HL-60 (cell line): ENCODE measurements at regions not wholly inside any gene's neighbourhood (a gene's known extent, or its start where the extent isn't known, plus 50 kb on each side); places are given as distances from the start of the nearest gene placed in this dataset.

Experiments used
- POLR2AphosphoS5 ChIP-seq: IDR thresholded peaks from 2 replicates; pipeline ENCODE4 v1.6.1; 2012; ENCODE audit warnings: low read depth
- SPI1 ChIP-seq: IDR thresholded peaks from 2 replicates; pipeline ENCODE4 v1.6.1; 2012; ENCODE audit warnings: low read depth, mild to moderate bottlenecking, borderline replicate concordance
- TF ChIP-seq, protein P1 (sequence below): IDR thresholded peaks from one replicate; pipeline ENCODE4 v1.5.1; 2011; ENCODE audit warnings: low read length, control low read depth, inconsistent platforms; ENCODE audit not compliant: insufficient read depth
- TF ChIP-seq, protein P2 (sequence below): IDR thresholded peaks from 2 replicates; pipeline ENCODE4 v1.6.1; 2012; ENCODE audit warnings: low read depth; ENCODE audit not compliant: insufficient replicate concordance

DNA sequence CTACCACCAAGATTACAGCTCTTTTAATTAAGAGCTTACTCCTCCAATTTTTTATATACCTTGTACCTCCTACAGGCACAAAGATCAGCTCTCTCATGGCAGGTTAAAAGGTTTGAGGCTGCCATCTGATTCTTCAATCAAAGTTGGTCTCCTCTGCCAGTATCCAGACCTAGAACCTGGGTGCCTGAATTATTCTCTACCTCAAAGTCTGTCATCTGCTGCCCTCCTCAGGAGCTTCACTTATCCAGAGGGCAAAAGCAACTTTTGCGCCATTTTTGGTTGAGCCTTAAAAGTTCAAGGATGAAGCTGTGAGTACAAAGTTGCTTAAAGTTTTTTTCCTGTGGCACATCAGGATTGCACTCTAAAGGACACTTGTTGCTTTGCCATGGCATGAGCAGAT, 343.7 kb upstream of the PPP1R2C start:
- TF ChIP-seq SPI1 (no peak), POLR2AphosphoS5 (no peak)
- TF ChIP-seq, protein P1, sequence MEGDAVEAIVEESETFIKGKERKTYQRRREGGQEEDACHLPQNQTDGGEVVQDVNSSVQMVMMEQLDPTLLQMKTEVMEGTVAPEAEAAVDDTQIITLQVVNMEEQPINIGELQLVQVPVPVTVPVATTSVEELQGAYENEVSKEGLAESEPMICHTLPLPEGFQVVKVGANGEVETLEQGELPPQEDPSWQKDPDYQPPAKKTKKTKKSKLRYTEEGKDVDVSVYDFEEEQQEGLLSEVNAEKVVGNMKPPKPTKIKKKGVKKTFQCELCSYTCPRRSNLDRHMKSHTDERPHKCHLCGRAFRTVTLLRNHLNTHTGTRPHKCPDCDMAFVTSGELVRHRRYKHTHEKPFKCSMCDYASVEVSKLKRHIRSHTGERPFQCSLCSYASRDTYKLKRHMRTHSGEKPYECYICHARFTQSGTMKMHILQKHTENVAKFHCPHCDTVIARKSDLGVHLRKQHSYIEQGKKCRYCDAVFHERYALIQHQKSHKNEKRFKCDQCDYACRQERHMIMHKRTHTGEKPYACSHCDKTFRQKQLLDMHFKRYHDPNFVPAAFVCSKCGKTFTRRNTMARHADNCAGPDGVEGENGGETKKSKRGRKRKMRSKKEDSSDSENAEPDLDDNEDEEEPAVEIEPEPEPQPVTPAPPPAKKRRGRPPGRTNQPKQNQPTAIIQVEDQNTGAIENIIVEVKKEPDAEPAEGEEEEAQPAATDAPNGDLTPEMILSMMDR = no peak
- TF ChIP-seq, protein P2, sequence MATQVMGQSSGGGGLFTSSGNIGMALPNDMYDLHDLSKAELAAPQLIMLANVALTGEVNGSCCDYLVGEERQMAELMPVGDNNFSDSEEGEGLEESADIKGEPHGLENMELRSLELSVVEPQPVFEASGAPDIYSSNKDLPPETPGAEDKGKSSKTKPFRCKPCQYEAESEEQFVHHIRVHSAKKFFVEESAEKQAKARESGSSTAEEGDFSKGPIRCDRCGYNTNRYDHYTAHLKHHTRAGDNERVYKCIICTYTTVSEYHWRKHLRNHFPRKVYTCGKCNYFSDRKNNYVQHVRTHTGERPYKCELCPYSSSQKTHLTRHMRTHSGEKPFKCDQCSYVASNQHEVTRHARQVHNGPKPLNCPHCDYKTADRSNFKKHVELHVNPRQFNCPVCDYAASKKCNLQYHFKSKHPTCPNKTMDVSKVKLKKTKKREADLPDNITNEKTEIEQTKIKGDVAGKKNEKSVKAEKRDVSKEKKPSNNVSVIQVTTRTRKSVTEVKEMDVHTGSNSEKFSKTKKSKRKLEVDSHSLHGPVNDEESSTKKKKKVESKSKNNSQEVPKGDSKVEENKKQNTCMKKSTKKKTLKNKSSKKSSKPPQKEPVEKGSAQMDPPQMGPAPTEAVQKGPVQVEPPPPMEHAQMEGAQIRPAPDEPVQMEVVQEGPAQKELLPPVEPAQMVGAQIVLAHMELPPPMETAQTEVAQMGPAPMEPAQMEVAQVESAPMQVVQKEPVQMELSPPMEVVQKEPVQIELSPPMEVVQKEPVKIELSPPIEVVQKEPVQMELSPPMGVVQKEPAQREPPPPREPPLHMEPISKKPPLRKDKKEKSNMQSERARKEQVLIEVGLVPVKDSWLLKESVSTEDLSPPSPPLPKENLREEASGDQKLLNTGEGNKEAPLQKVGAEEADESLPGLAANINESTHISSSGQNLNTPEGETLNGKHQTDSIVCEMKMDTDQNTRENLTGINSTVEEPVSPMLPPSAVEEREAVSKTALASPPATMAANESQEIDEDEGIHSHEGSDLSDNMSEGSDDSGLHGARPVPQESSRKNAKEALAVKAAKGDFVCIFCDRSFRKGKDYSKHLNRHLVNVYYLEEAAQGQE = no peak
